Jurkat, Clone E6-1 (cell line): ENCODE measurements at regions not wholly inside any gene's neighbourhood (a gene's known extent, or its start where the extent isn't known, plus 50 kb on each side); places are given as distances from the start of the nearest gene placed in this dataset.
"Not testable (repeated sequence)": the region's sequence is repeated elsewhere in the genome, so short reads cannot be mapped to it uniquely, and the experiment has no call there.

Source experiments
- DNase-seq: peaks from one replicate; pipeline ENCODE4 v3.0.0-alpha.2; 2011; ENCODE audit warnings: low read depth, low spot score
- H3K4me3 ChIP-seq: 2 replicates; pipeline ENCODE4 v1.5.1; 2011; ENCODE audit warnings: mild to moderate bottlenecking, low read length, control low read depth, moderate library complexity

- no peak for DNase-seq
- H3K4me3 ChIP-seq = no peak overlapping the region
Observed at GRCh38 chr1:238649200-238649599, 737.2 kb upstream of the CHRM3 start.

GRCh38 chr1:238648751-238649150, 737.6 kb upstream of the CHRM3 start:
- no peak overlapping the region for H3K4me3 ChIP-seq
- DNase-seq = no peak

DNA sequence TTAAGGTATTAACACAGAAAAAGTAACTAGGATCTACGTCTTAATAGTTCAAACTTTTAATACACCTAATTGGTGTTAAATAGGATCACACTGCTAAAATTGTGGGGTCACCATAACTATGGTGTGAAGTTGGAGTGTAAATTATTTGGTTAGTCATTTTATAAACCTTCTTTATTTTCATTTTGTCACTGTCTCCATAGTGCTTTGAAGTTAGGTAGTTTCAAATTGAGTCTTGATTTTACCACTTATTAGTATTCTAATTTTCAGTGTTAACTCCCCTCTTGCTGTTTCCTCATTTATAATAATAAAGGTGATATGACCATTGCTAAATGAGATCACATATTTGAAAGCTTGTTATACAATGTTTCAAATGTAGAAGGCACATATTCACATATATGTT, 738.1 kb upstream of the CHRM3 start:
- H3K4me3 ChIP-seq = no peak overlapping the region

GRCh38 chr1:238647877-238648276, 738.5 kb upstream of the CHRM3 start:
- no peak for DNase-seq
- no peak overlapping the region for H3K4me3 ChIP-seq

More for the DNA sequence above, 738.1 kb upstream of the CHRM3 start:
- DNase-seq = no peak

DNA sequence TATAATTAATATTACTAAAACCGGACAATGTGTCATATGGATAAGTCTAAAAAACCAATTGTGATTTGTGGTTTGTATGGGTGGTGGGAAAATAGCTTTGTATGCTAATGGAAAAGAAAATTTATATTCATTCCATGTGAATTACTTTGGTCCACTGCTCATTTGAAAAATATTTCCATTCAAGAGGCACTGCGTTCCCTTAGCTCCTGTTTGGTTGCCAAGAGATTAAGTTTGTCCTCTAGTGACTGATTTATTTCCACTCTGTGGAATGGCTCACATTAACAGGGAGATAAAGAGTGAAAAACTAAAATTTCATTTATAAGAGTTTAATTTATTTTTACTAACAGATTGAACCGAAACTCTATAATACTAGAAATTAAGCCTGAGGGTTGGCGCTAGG, 744.1 kb upstream of the CHRM3 start:
- H3K4me3 ChIP-seq = no peak overlapping the region
- no peak for DNase-seq

- DNase-seq = no peak
- H3K4me3 ChIP-seq = no peak overlapping the region
Observed at GRCh38 chr1:238639861-238640260, 746.5 kb upstream of the CHRM3 start.

DNA sequence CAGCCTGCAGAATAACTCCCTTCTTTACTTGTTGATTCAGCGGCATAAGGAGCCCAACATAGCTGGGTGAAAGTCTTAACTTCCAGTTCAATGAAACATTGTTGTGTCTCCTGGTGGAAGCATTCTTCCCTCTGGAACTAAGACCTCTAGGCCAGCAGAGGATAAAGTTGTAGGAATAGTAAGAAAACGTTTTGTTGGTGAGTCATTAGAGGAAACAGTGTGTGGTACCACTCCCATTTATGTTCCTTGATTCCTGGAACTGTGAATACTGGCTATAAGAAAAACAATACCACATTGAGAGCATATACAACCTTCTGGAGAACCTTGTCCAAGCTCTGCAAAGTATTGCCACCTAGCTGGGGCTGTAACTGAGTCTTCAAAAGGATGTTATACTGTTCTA, 737.4 kb upstream of the ZP4 start:
- H3K4me3 ChIP-seq = no peak overlapping the region
- no peak for DNase-seq

- no peak for DNase-seq
- H3K4me3 ChIP-seq = no peak overlapping the region
Observed at GRCh38 chr1:238624776-238625175, 734.1 kb upstream of the ZP4 start.

DNA sequence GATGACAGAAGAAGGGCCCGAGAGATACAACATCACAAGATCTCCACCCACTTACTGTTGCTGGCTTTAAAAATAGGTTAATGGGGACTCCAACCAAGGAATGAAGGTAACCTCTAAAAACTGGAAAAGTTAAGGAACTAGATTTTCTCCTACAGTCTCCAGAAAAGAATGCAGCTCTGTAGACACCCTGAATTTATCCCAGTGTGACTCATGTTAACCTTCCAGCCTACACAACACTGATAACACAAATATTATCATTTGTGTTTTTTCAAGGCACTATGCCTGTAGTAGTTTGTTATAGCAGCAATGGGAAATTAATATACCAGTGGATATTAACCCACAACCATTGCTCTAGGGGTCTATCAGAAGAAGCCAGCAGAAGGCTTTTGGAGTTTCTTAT, 730.7 kb upstream of the ZP4 start:
- no peak for DNase-seq
- H3K4me3 ChIP-seq = no peak overlapping the region

GRCh38 chr1:238619652-238620051, 728.9 kb upstream of the ZP4 start:
- no peak overlapping the region for H3K4me3 ChIP-seq
- no peak for DNase-seq

- DNase-seq = no peak
- no peak overlapping the region for H3K4me3 ChIP-seq
Observed at GRCh38 chr1:238611406-238611805, 720.7 kb upstream of the ZP4 start.

GRCh38 chr1:238608144-238608543, 717.4 kb upstream of the ZP4 start:
- no peak overlapping the region for H3K4me3 ChIP-seq
- no peak for DNase-seq

DNA sequence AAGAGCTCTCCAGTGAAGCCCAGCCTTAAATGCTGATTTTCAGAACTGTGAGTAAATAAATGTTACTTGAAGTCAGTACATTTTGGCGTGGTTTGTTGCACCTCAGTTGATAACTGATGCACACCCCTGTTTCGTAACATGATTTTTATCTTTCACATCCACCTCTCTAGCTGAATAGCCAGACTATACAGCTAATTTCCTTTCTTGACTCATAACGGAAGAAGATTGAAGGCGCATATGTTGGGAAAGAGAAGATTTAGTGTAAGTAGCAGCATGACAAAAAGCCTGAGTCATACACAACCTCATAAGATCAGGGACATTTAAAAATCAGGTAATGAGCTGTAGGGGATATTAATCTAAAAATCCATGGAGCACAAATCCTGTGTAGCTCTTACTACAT, 716.2 kb upstream of the ZP4 start:
- H3K4me3 ChIP-seq = no peak overlapping the region
- no peak for DNase-seq

DNA sequence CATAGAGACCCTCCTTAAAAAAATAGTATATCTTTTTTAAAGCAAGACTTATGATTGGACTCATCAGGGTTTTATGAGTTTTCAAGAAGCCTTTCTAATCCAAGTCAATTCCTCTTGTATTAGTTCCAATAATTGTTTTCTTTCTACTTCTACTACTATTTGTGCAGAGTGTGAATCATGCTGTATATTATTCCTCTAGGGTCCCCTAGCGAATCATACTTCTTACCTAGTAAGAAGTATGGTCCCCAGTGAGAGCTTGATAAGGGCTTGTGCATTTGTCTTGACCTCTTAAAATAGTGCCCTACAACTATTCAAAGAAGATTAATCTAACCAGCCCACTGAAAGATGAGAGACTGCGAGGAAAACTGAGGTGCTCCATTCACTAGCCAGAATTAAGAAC, 715.7 kb upstream of the ZP4 start:
- H3K4me3 ChIP-seq = no peak overlapping the region
- DNase-seq = no peak

- H3K4me3 ChIP-seq = no peak overlapping the region
- DNase-seq = no peak
Observed at GRCh38 chr1:238604357-238604756, 713.6 kb upstream of the ZP4 start.

GRCh38 chr1:238601604-238602003, 710.9 kb upstream of the ZP4 start:
- not testable (repeated sequence) for DNase-seq, H3K4me3 ChIP-seq

GRCh38 chr1:238596703-238597102, 706.0 kb upstream of the ZP4 start:
- no peak for DNase-seq
- H3K4me3 ChIP-seq = no peak overlapping the region

DNA sequence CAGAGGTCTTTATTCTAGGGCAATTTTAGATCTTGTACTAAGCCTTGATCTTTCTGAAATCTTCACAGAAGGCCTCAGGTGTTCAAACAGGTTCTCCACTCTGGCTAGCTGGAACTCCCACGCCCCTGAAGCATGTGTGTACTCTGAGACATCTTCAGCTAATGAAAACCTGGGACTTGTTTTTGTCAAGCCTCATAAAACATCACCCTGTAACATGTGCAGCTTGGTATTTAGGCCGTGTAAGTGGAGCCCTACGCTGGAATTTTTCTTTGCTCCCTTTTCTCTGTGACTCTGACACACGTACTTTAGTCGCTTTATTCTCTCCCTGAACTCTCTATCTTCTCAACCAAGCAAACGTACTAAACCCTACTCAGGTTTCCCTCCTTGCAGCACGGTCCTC, 701.9 kb upstream of the ZP4 start:
- H3K4me3 ChIP-seq = no peak overlapping the region
- DNase-seq = no peak

DNA sequence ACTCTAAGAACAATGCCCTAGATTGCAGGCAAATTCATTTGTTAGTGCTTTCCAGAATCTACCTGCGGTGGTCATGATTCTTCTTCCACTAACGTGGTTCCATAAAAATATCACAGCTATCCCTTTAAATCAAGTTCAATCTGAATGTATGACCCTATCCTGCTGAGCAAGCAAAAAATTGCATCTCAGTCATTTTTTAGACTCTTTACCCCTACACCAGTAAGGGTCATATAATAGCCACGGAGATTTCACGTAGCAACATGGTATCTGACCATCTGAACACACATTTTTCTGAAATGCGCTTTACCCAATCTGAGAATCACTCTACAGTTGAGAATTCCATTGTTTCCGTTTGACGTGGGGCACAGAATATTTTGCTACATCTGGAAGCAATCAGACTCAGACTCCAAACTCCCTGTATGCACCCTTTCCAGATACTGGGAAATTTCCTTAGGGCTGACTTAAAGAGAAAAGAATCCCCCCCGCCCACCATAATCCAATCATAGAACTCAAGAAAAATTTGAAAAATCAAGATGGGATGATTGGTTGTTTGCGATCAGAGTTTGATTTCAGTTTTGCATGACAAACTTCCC, 699.2 kb upstream of the ZP4 start:
- DNase-seq = no peak
- no peak overlapping the region for H3K4me3 ChIP-seq

GRCh38 chr1:238582816-238583215, 692.1 kb upstream of the ZP4 start:
- H3K4me3 ChIP-seq = no peak overlapping the region
- no peak for DNase-seq

DNA sequence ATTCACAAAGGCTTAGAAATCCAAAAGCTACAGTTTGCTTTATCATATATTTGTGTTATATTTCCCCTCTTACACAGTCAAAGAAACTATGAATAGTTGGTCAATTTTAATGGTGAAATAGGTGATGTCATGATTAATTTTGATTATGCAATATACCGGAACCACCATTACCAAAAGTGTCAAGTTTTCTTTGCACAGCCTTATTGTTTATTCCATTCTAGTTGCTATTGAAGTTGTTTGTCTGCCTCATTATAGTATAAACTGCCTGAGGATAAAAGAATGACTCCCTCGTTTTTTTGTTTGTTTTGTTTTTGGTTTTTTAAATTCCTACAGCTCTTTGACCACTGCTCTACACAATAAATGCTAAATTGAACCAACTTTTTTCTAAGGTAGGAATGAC, 690.6 kb upstream of the ZP4 start:
- no peak overlapping the region for H3K4me3 ChIP-seq
- DNase-seq = no peak

GRCh38 chr1:238568735-238569134, 678.0 kb upstream of the ZP4 start:
- no peak for DNase-seq
- H3K4me3 ChIP-seq = no peak overlapping the region
